Endodermal cell (in vitro differentiated cells): ENCODE measurements at regions not wholly inside any gene's neighbourhood (a gene's known extent, or its start where the extent isn't known, plus 50 kb on each side); places are given as distances from the start of the nearest gene placed in this dataset.

ENCODE experiments used
- DNase-seq: peaks from one replicate; pipeline ENCODE4 v3.0.0-alpha.2; 2017
- H3K27ac ChIP-seq: 2 replicates; pipeline ENCODE4 v1.5.1; 2013; ENCODE audit warnings: mild to moderate bottlenecking, low read depth, low read length, moderate library complexity
- H3K27me3 ChIP-seq: 2 replicates; pipeline ENCODE4 v1.6.1; 2013; ENCODE audit warnings: mild to moderate bottlenecking, low read length, moderate library complexity; ENCODE audit not compliant: insufficient read depth, control insufficient read depth, poor library complexity, severe bottlenecking
- H3K36me3 ChIP-seq: 2 replicates; pipeline ENCODE4 v1.7.0; 2013; ENCODE audit warnings: mild to moderate bottlenecking, low read length, moderate library complexity; ENCODE audit not compliant: control insufficient read depth, insufficient read depth
- H3K4me1 ChIP-seq: one replicate; pipeline ENCODE4 v1.7.0; 2013; ENCODE audit warnings: low read length; ENCODE audit not compliant: control insufficient read depth, insufficient read depth
- H3K4me3 ChIP-seq: 2 replicates; pipeline ENCODE4 v1.5.1; 2013; ENCODE audit warnings: mild to moderate bottlenecking, low read length, moderate library complexity
- H3K9ac ChIP-seq: 2 replicates; pipeline ENCODE4 v1.6.1; 2013; ENCODE audit warnings: mild to moderate bottlenecking, low read length, moderate library complexity; ENCODE audit not compliant: poor library complexity, severe bottlenecking; ENCODE audit errors: extremely low read depth
- H3K9me3 ChIP-seq: 2 replicates; pipeline ENCODE4 v1.6.1; 2013; ENCODE audit warnings: mild to moderate bottlenecking, low read length, moderate library complexity; ENCODE audit not compliant: control insufficient read depth
- H3K27ac Mint-ChIP-seq: 2 replicates; pipeline ENCODE4 v1.8.0; 2020; ENCODE audit warnings: mixed read lengths
- H3K27me3 Mint-ChIP-seq: 2 replicates; pipeline ENCODE4 v1.8.0; 2021; ENCODE audit warnings: mild to moderate bottlenecking, mixed read lengths; ENCODE audit not compliant: insufficient read depth
- H3K36me3 Mint-ChIP-seq: 2 replicates; pipeline ENCODE4 v1.8.0; 2020; ENCODE audit warnings: low read depth, mixed read lengths
- H3K4me1 Mint-ChIP-seq: 2 replicates; pipeline ENCODE4 v1.8.0; 2020; ENCODE audit warnings: mixed read lengths
- H3K4me3 Mint-ChIP-seq: 2 replicates; pipeline ENCODE4 v1.8.0; 2020; ENCODE audit warnings: mild to moderate bottlenecking, moderate library complexity, mixed read lengths
- H3K9me3 Mint-ChIP-seq: 2 replicates; pipeline ENCODE4 v1.8.0; 2020; ENCODE audit warnings: mild to moderate bottlenecking, mixed read lengths
- CTCF ChIP-seq: fragments of 200-600 bp; sonication (generic); conservative IDR thresholded peaks from 2 replicates; pipeline ENCODE4 v1.5.0; 2021; ENCODE audit warnings: antibody characterized with exemption, mild to moderate bottlenecking
- WGBS, 2 experiments: methylation state at CpG; one replicate each; pipeline versions ENCODE4 v1.1.5 to v1.1.7; 2013; ENCODE audit warnings: missing lambda C conversion rate in 2 of 2, mixed read lengths in 1 of 2; ENCODE audit not compliant: insufficient coverage in 1 of 2, insufficient read length in 1 of 2; 5-methylcytosine and 5-hydroxymethylcytosine counted together

GRCh38 chr16:60346256-60346655 is 1612.1 kb upstream of the GOT2 start:
- peaks cover 7% of the 10 kb centered on the region for H3K9me3 Mint-ChIP-seq
- Histone ChIP-seq H3K27me3 (no peaks in the 10 kb centered on the region), H3K9ac (no peak overlapping the region), H3K4me3 (no peak overlapping the region), H3K9me3 (peaks cover 5% of the 10 kb centered on the region), H3K27ac (no peak overlapping the region), H3K4me1 (no peaks in the 10 kb centered on the region), H3K36me3 (no peaks in the 10 kb centered on the region)
- H3K4me1 Mint-ChIP-seq: peaks cover 4% of the 10 kb centered on the region
- peaks cover 4% of the 10 kb centered on the region for H3K36me3 Mint-ChIP-seq
- WGBS, 2 experiments: 100% methylated on average over 1 of the region's 1 CpG; no CpG with 5 or more reads in 1 of the 2 experiments
- no peak for TF ChIP-seq CTCF
- no peak overlapping the region for H3K27ac Mint-ChIP-seq
- no peaks in the 10 kb centered on the region for H3K27me3 Mint-ChIP-seq
- H3K4me3 Mint-ChIP-seq: no peak overlapping the region
- no peak for DNase-seq

- H3K27me3 ChIP-seq: no peaks in the 10 kb centered on the region
- H3K36me3 Mint-ChIP-seq: no peaks in the 10 kb centered on the region
- no peak for DNase-seq
Observed at GRCh38 chr16:60337671-60338070, 1603.6 kb upstream of the GOT2 start.

GRCh38 chr16:60331168-60331567 is 1597.1 kb upstream of the GOT2 start:
- TF ChIP-seq CTCF: no peak
- Histone ChIP-seq H3K9me3 (no peaks in the 10 kb centered on the region), H3K4me1 (no peaks in the 10 kb centered on the region), H3K9ac (no peak overlapping the region), H3K27me3 (no peaks in the 10 kb centered on the region), H3K36me3 (no peaks in the 10 kb centered on the region), H3K27ac (no peak overlapping the region), H3K4me3 (no peak overlapping the region)
- H3K9me3 Mint-ChIP-seq: peaks cover 7% of the 10 kb centered on the region
- H3K27ac Mint-ChIP-seq: no peak overlapping the region
- no peak overlapping the region for H3K4me3 Mint-ChIP-seq
- no peak for DNase-seq
- no peaks in the 10 kb centered on the region for H3K36me3 Mint-ChIP-seq
- no peaks in the 10 kb centered on the region for H3K27me3 Mint-ChIP-seq
- 50% methylated on average over 2 of the region's 2 CpGs; no CpG with 5 or more reads in 1 of the 2 experiments for WGBS, 2 experiments
- no peaks in the 10 kb centered on the region for H3K4me1 Mint-ChIP-seq

More at GRCh38 chr16:60337671-60338070, 1603.6 kb upstream of the GOT2 start:
- no peaks in the 10 kb centered on the region for H3K4me1 ChIP-seq
- no peaks in the 10 kb centered on the region for H3K36me3 ChIP-seq
- TF ChIP-seq CTCF: no peak
- WGBS, 2 experiments: 95 to 100% methylated on average over 2 to 4 of the region's 4 CpGs
- no peak overlapping the region for H3K9ac ChIP-seq
- no peaks in the 10 kb centered on the region for H3K4me1 Mint-ChIP-seq
- peaks cover under 1% of the 10 kb centered on the region for H3K9me3 Mint-ChIP-seq
- no peak overlapping the region for H3K27ac Mint-ChIP-seq
- no peaks in the 10 kb centered on the region for H3K27me3 Mint-ChIP-seq
- H3K27ac ChIP-seq: no peak overlapping the region
- no peak overlapping the region for H3K4me3 ChIP-seq
- H3K9me3 ChIP-seq: no peaks in the 10 kb centered on the region
- no peak overlapping the region for H3K4me3 Mint-ChIP-seq
